RWPE2 (cell line): ENCODE measurements at regions not wholly inside any gene's neighbourhood (a gene's known extent, or its start where the extent isn't known, plus 50 kb on each side); places are given as distances from the start of the nearest gene placed in this dataset.

ENCODE experiments used
- ATAC-seq: fragments of 200-7000 bp; cut with Tn5 transposase; 3 replicates; pipeline ENCODE4 v1.9.1; 2021; ENCODE audit warnings: low read depth
- DNase-seq: peaks from one replicate; pipeline ENCODE4 v3.0.0-alpha.2; 2020; ENCODE audit warnings: low spot score
- H3K27ac ChIP-seq: fragments of 450-650 bp; 2 replicates; pipeline ENCODE4 v1.5.1; 2017; ENCODE audit warnings: mild to moderate bottlenecking; ENCODE audit not compliant: poor library complexity, severe bottlenecking
- H3K27me3 ChIP-seq: fragments of 250-450 bp; sonication (Bioruptor Pico); 2 replicates; pipeline ENCODE4 v1.5.1; 2021; ENCODE audit warnings: mild to moderate bottlenecking, moderate library complexity; ENCODE audit not compliant: insufficient read depth, poor library complexity, severe bottlenecking
- H3K36me3 ChIP-seq: fragments of 250-450 bp; sonication (Bioruptor Pico); 2 replicates; pipeline ENCODE4 v1.5.1; 2020; ENCODE audit warnings: low read depth, mild to moderate bottlenecking, moderate library complexity
- H3K4me1 ChIP-seq: fragments of 250-450 bp; sonication (Bioruptor Pico); 2 replicates; pipeline ENCODE4 v1.5.1; 2021; ENCODE audit warnings: mild to moderate bottlenecking, moderate library complexity; ENCODE audit not compliant: insufficient read depth, poor library complexity, severe bottlenecking
- H3K4me3 ChIP-seq: fragments of 250-450 bp; sonication (Bioruptor Pico); 2 replicates; pipeline ENCODE4 v1.5.1; 2021; ENCODE audit warnings: mild to moderate bottlenecking, moderate library complexity; ENCODE audit not compliant: severe bottlenecking
- H3K9me3 ChIP-seq: fragments of 250-450 bp; sonication (Bioruptor Pico); 2 replicates; pipeline ENCODE4 v1.5.1; 2021; ENCODE audit warnings: mild to moderate bottlenecking, moderate library complexity; ENCODE audit not compliant: severe bottlenecking
- CTCF ChIP-seq: fragments of 450-650 bp; IDR thresholded peaks from one replicate; pipeline ENCODE4 v1.5.1; 2017; ENCODE audit warnings: mild to moderate bottlenecking, moderate library complexity; ENCODE audit not compliant: poor library complexity, severe bottlenecking

- Histone ChIP-seq H3K36me3 (no peaks in the 10 kb centered on the region), H3K27me3 (no peaks in the 10 kb centered on the region), H3K4me3 (no peak overlapping the region), H3K27ac (no peak overlapping the region), H3K4me1 (no peaks in the 10 kb centered on the region), H3K9me3 (no peaks in the 10 kb centered on the region)
- DNase-seq (no peak), ATAC-seq (no peak)
- no peak for TF ChIP-seq CTCF
Measured at GRCh38 chr16:55120826-55121225, 190.2 kb downstream of the IRX5 start.

- Histone ChIP-seq H3K27me3 (no peaks in the 10 kb centered on the region), H3K4me1 (no peaks in the 10 kb centered on the region), H3K4me3 (no peak overlapping the region), H3K27ac (no peak overlapping the region), H3K9me3 (no peaks in the 10 kb centered on the region), H3K36me3 (no peaks in the 10 kb centered on the region)
- no peak for DNase-seq
- no peak for ATAC-seq
- TF ChIP-seq CTCF, result no peak
Measured at GRCh38 chr16:55123652-55124051, 193.0 kb downstream of the IRX5 start.

GRCh38 chr16:55125818-55126385 is 195.2 kb downstream of the IRX5 start:
- DNase-seq, result no peak
- ATAC-seq, result no peak
- no peak overlapping the region for H3K4me3 ChIP-seq
- no peaks in the 10 kb centered on the region for H3K36me3 ChIP-seq
- no peak overlapping the region for H3K27ac ChIP-seq
- no peaks in the 10 kb centered on the region for H3K9me3 ChIP-seq
- TF ChIP-seq CTCF, result no peak
- no peaks in the 10 kb centered on the region for H3K27me3 ChIP-seq
- no peaks in the 10 kb centered on the region for H3K4me1 ChIP-seq

- no peak for TF ChIP-seq CTCF
- no peaks in the 10 kb centered on the region for H3K4me1 ChIP-seq
- H3K9me3 ChIP-seq, result no peaks in the 10 kb centered on the region
- H3K4me3 ChIP-seq, result no peak overlapping the region
- no peaks in the 10 kb centered on the region for H3K36me3 ChIP-seq
- DNase-seq (no peak), ATAC-seq (no peak)
- no peak overlapping the region for H3K27ac ChIP-seq
- no peaks in the 10 kb centered on the region for H3K27me3 ChIP-seq
Measured at GRCh38 chr16:55126456-55126855, 195.8 kb downstream of the IRX5 start.

- ATAC-seq (no peak), DNase-seq (no peak)
- Histone ChIP-seq H3K4me1 (no peaks in the 10 kb centered on the region), H3K27me3 (no peaks in the 10 kb centered on the region), H3K27ac (no peak overlapping the region), H3K36me3 (no peaks in the 10 kb centered on the region), H3K9me3 (no peaks in the 10 kb centered on the region), H3K4me3 (no peak overlapping the region)
- no peak for TF ChIP-seq CTCF
Measured at GRCh38 chr16:55130456-55130855, 193.5 kb upstream of the IRX6 start.
